Vagina (tissue), 2 donors: ENCODE measurements at regions not wholly inside any gene's neighbourhood (a gene's known extent, or its start where the extent isn't known, plus 50 kb on each side); places are given as distances from the start of the nearest gene placed in this dataset.

ENCODE experiments used
- CTCF ChIP-seq, 3 experiments: fragments of 450-650 bp in 2 of 3; fragments of 200-600 bp in 1 of 3; sonication (generic) in 1 of 3; IDR thresholded peaks; one replicate each; pipeline ENCODE4 v1.5.1; 2017 to 2019; ENCODE audit warnings: antibody characterized with exemption in 3 of 3, mild to moderate bottlenecking in 2 of 3, moderate library complexity in 2 of 3
- POLR2AphosphoS5 ChIP-seq, 2 donors: sonication (generic); formaldehyde crosslinking; IDR thresholded peaks; one replicate each; pipeline ENCODE4 v1.9.0; 2017; ENCODE audit warnings: antibody characterized with exemption in 2 of 2, mild to moderate bottlenecking in 2 of 2, low read depth in 1 of 2; ENCODE audit not compliant: insufficient read depth in 1 of 2

GRCh38 chr5:74945561-74946165 is 79.5 kb upstream of the FAM169A start:
- TF ChIP-seq CTCF (IDR thresholded peaks at IDR 0.05) = no peak
- no peak for TF ChIP-seq POLR2AphosphoS5 (IDR thresholded peaks at IDR 0.05; ENCODE audit: insufficient read depth in 1 of 2, low read depth in 1 of 2)
